Amygdala (tissue), 56 donors: ENCODE measurements at regions not wholly inside any gene's neighbourhood (a gene's known extent, or its start where the extent isn't known, plus 50 kb on each side); places are given as distances from the start of the nearest gene placed in this dataset.
"Not testable (repeated sequence)": the region's sequence is repeated elsewhere in the genome, so short reads cannot be mapped to it uniquely, and the experiment has no call there.

Source experiments
- DNase-seq, 56 donors: peaks; one replicate each; lab custom pipeline; 2025; lab: John Stamatoyannopoulos, UW

DNA sequence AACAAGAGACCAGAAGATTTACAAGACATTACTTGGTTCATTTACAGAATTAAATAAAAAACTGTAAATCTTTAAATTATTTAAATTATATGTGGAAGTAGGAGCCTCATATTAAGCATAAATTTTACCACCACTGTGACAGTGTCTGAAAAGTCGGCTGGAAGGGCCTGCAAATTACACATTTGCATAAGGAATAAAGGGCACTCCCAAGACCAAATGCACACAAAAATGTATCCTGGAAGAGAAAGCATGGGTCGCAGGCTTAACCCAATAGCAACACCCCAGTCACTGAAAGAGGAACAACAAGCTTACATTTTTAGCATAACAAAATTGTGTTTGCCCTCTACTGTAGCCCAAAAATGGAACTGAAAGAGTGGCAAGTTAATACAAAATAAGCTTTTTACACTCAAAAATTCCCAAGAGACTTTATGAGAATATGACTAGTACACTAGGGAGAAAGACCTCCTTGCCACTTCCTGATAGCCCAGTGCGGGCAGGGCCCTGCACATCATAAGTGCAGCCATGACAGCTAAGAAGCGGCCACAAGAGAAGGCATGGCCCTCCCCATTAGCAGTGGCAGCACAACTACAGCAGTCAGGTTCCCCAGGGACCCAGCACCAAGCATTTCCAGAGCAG, 482.0 kb downstream of the DTWD2 start:
- no peak for DNase-seq

DNA sequence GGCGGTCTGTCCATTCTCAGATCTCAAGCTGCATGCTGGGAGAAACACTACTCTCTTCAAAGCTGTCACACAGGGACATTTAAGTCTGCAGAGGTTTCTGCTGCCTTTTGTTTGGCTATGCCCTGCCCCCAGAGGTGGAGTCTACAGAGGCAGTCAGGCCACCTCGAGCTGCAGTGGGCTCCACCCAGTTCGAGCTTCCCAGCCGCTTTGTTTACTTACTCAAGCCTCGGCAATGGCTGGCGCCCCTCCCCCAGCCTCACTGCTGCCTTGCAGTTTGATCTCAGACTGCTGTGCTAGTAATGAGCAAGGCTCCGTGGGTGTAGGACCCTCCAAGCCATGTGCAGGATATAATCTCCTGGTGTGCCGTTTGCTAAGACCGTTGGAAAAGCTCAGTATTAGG, 486.1 kb downstream of the DTWD2 start:
- DNase-seq, result not testable (repeated sequence)

DNA sequence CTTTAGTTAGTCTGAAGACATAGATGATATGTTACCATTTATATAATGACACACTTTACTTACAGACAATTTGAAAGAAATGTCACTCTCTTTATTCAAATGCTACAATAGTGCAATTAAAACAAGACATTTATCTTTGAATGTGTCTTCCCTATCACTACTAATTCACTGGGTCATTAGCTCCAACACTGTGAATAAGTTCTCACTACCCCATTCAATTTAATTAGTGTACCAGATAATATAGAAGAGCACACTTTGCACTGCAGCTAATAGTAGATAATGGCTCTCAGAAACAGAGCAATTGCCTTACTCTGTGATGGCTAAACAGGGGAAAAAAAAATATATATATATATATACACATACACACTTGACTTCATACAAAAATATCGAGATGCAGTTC, 497.0 kb downstream of the DTWD2 start:
- no peak for DNase-seq

DNA sequence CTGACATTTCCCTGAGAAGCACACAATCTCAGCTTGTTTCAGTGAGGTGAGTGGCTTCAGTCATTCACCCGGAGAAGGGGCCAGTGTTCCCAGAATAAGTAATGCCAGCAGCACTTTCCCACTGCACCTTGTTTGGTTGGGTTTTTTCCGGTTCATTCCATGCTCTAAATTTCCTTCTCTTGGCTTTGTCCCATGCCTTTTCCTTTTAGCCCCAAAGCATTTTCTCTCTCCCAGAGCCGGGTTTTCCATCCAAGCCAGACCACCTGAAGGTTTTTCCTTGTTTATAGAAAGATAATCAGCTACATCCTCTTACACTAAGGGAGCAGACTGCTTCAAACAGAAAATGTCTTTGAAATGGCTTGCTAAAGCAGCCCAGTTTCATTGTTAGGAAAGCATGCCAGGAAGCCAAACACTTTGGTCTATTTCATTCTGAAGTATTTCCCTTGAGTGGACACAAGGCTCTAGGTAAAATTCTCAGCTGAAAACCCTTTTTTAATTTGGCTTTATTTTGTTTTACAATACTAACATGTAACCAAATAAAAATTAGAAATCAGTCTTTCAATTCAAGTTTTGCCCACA, 501.6 kb downstream of the DTWD2 start:
- DNase-seq, result no peak

DNA sequence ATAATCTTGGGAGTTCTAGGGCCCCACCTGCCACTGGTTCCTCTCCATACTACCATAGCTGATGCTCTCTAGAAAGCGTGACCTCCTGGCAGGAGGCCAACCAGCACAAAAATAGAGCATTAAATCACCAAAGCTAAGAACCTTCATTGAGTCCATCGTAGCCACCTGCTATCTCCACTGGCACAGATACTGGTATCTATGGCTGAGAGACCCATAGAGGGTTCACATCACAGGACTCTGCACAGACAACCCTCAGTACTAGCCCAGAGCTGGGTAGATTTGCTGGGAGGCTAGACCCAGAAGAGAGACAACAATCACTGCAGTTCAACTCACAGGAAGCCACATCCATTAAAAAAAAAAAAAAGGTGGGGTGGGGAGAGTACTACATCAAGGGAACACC, 509.1 kb downstream of the DTWD2 start:
- DNase-seq, result no peak

DNA sequence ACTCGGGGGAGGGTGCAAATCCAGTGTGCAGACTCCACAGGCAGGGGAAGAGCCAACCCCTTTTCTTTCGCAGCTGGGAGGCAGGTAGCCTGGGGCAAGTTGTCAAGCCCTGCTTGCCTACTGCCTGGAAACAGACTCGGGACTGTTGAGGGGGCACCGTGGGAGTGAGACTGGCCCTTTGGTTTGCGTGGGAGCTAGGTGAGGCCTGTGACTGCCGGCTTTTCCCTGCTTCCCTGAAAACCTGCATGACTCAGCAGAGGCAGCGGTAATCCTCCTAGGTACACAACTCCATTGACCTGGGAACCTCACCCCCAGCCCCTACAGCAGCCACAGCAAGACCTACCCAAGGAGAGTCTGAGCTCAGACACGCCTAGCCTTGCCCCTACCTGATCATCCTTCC, 509.5 kb downstream of the DTWD2 start:
- DNase-seq, result no peak

DNA sequence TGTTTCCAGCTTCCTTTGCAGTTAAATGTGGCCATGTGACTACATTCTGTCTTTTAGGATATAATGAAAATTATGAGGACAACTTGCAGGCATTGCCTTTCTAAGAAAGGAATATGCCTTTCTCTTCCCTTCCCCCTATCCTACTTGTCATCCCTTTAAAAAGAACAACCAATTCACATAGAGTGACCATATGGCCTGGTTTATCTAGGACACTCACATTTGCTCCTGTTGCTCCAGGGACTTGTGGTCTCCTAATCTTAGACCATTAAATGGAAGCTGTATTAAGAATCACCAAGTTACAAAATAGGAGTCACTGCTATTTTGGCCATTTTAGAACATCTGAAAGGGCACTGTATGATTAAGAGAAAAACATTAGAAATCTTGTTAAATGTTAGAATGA, 520.3 kb downstream of the DTWD2 start:
- DNase-seq, result no peak

DNA sequence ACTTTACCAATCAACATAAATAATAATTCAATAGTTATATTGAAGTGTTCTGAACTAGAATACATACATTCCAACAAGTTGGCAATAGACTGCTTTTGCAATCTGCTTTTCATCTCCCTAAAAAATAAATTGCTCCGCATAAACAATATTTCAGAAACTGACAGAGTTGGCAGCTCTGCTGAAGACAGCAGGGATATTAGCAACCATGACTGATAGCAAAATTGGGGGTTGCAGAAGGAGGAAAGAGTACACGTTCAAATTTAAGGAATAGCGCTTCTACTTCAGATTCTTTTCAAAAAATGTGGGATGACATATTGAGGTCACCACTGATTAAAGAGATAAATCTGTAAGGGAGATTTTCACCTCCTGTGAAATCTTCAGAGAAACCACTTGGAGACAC, 521.2 kb downstream of the DTWD2 start:
- no peak for DNase-seq

DNA sequence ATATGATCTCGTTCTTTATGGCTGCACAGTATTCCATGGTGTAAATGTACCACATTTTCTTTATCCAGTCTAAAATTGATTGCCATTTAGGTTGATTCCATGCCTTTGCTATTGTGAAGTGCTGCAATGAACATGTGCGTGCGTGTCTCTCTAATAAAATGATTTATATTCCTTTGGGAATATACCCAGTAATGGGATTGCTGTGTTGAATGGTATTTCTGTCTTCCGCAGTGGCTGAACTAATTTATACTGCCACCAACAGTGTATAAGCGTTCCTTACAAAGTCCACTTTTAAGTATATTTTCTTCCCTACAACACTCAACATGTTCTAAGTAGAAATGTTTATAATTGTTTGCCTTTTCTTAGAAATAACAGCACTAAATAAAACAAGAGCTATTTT, 521.9 kb downstream of the DTWD2 start:
- DNase-seq, result no peak

DNA sequence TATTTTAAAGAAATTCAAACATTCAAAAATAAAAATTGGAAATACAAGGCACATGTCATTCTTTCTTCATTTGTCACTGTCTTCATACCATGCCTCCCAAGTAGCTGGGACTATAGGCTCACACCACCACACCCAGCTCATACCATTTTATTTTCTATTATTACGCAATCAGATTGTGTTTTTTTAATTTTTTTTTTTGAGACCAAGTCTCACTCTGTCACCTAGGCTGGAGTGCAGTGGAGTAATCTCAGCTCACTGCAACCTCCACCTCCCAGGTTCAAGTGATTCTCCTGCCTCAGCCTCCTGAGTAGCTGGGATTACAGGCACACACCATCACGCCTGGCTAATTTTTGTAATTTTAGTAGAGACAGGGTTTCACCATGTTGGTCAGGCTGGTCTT, 526.1 kb downstream of the DTWD2 start:
- DNase-seq, result not testable (repeated sequence)

DNA sequence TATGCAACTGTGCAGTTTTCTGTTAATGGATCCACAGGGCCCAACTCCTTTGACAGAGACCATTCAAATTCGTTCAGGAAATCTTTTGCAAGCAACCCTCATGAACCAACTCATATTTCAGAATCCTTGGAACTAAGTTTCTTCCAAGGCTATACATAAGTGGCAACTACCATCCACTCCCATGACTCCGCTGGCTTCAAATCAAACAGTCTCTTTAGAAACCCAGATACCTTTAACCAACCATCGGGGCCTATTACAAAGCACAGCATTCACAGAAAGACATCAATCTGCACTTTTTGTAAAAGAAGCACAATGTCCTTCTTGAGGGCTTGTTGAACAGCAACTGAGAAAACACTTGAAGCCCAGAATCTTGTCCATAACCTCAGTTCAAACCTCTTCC, 526.9 kb downstream of the DTWD2 start:
- no peak for DNase-seq

DNA sequence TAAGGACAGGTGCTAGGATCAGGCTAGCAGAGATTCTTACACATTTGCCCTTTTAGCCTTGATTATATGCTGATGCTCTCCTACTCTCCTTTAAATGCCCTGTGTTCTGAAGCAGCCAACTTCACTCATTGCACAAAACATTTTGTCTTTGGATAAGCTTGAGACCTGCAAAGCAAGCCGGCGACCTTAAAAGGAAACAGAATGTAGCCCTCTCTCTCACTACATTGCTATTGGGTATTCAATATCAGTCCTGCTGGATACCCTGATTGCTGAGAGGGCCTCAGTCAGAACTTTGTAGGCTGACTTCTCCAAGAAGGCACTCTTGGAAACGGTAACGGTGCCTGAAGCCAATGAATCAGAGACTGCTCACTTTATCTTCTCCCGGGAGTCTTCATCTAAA, 528.9 kb downstream of the DTWD2 start:
- no peak for DNase-seq

DNA sequence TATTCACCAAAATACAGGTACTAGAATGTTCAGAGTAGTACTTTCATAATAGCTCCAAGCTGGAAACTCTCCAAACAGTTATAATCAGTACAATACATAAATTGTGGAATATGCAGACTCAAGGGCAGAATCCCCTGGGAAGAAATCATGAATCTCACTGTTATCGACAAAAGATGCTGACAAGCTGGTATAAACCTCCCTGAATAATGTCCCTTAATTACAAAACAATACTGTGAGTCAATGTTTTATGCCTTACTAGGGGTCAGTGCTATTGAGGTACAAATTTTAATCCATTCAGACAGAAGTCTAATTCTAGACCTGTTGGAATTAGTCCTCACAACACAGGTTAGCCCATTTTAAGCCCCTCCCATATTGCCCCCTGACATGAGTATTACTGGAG, 532.3 kb downstream of the DTWD2 start:
- no peak for DNase-seq

DNA sequence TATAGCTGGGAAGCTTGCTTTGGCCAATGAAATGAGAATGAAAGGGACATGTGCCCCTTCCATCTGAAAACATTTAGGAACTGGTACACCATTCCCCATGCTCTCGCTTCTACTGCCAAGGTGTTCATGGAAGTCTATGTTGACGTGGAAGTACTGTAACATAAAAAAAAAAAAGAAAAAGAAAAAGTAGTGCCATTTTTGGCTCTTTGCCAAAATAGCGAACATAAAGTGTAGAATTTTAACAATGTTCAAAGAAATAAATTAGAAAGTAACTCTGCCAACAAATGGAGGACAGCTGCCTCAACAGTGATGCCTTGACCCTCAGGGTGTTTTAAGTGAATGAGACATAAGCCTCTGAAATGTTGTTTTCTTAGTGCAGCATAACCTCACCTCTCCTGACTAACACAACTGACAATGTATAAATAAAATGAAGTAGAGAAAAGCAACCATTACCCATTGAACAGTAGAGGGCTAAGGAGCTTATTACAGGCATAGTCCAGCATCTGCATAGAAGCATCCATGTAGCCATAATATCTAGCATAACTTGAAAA, 536.6 kb downstream of the DTWD2 start:
- no peak for DNase-seq

DNA sequence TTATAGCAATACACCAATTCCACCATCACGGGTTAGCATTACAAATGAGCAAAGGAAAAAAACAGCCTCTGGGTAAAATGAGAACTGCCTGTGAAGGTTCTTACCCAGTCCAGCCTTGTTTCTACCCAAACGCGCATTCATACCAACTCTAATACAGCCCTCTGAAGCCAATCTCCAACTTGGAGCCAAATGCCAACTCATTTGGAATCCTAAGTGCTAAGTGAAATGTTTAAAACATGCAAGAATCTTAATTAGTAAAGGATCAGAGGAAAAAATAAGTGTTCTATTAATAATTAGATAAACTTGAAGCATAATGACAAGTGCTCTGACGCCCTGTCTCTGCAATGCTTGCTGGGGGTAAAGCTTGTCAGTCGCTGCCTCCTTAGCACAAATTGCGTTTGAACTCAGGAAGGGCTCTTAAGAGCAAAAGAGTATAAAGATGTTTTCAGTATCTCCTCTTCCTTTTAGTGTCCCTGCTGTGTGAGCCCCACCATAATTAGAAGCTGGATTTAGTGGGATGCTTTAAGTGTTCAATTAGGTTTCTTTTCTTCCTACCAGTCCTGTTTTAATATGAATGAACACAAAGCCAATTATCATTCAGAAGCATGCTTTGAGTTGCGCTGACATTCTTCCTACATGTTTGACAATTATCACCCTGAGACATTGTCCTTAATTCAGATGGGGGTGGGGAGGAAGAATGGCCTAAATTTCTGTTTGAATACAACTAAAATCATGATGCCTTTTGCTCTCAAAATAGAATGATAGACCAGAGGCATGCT, 537.6 kb downstream of the DTWD2 start:
- peak in 6 of 56 donors; percentile 0 to 9 (median 2) for DNase-seq

DNA sequence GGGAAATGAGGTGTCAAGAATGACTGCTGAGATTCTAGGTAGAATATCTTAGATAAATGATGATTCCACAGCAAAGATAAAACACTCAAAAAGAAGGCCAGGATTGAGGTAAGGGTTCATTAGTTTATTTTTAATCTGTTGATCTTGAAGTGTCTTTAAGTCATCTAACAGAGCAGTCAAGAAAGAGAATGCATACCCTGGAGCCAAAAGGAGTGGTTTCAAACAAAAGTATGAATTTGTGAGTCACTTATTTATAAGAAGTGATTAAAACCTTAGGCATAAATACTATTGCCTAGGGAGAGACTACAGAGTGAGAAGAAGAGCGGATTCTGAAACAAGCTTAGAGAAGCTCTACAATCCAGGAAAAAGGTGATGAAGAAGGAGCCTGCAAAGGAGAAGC, 541.0 kb downstream of the DTWD2 start:
- DNase-seq, result no peak

DNA sequence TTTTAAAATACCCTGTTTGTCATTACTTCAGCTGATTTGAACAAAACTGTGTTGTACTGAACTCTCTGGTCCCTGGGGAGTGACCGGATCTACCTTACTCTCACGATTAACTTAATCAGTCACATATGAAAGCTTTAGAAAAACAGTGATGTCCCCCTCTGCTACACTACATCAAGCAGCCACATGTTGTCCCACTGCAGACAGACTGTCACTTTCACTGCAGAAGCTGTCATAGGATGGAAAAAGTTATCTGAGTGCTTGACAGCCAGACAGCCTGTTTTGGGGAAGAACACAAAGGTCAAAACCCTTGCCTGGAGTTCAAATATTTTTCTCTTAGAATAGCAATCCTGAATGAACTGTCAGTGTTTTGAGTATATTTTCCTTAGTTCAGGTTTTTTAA, 546.4 kb downstream of the DTWD2 start:
- DNase-seq, result no peak

DNA sequence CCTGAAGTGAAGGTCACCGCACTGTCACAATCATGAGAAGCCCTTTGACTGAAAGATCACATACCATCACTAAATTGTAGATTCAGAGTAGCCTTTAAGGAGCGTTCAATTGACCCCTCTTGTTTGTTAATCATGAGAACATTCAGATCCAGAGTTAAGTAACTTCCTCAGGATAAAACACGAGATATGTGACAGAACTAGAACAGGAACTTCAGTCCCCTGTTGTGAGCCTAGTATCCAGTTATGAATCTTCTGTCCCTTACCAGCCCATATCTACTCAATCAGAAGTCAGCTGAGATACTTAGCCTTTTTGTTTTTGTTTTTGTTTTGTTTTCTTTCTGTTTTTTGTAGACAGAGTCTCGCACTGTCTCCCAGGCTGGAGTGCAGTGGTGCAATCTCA, 547.3 kb downstream of the DTWD2 start:
- DNase-seq, result no peak

DNA sequence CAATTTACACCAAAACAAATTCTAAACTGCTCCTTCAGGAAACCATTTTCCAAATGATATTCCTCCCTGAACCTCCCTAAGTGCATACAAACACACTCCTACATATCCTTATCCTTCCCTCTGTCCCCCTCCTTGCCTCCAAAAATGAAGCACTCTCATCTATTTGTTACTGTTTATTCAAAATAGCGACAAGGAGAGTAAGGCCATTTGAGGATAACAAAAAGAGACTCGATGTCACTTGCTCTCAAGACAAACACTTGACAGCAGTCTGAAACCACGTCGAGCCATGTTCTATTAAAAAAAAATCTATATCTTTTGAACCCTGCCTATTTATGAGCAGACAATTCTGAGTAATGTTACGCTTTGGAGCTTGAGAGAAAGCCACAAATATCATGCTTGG, 547.9 kb downstream of the DTWD2 start:
- DNase-seq, result no peak

DNA sequence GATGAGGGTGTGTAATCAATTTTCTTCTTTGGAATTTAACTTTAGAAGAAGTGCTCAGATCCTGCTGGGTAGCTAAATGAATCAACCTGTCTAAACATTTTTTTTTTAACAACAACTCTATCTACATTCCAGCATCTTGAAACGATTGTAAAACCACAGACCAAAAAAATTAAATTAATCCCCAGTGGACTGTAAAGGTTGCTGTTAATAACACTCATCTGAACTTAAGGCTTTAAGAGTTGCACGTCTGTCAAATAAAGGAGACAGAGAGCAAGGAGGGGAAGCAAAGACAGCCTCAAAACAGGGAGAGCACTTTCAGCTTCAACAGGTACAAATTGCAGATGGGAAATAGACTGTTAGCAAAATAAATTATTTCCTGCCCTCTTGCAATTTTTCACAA, 548.5 kb downstream of the DTWD2 start:
- DNase-seq, result no peak

DNA sequence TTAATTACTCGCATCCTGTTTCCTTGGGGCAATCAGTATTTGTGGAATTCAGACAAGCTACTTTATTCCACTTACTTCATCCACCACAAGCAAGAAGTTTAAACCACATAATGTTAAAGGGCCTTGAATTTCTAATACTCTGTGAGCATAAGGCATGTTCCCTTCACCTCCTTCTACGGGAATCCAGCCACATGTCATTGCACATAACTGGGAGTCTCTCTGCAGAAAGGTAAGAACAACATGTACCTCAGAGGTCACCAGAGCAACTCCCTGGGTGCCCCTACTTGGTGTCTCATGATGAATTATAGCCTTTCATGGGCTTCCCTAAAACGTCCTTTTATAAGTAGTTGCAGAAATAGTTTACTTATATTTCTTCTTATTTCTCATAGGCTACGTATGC, 553.2 kb downstream of the DTWD2 start:
- DNase-seq, result no peak

DNA sequence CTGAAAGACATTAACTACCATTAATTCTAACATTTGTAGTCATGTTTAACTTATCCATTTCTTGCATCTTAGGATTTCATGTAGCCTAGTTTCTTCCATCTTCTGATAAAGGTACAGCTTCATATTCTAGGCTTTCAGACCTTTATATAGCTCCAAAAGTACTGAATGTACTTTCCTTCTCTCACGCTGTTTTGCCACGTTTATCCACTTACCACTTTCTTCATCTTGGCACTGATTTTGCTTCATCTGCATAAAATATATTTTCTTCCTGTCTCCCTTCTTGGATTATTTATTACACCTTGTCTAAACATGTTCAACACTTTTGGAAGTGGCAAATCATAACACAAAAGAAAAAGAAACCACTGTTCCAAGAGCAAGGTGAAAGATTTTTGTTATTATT, 553.8 kb downstream of the DTWD2 start:
- DNase-seq, result no peak
